Suprapubic skin (tissue), 4 donors: ENCODE measurements at regions not wholly inside any gene's neighbourhood (a gene's known extent, or its start where the extent isn't known, plus 50 kb on each side); places are given as distances from the start of the nearest gene placed in this dataset.

Source experiments
- DNase-seq, 2 donors: peaks; one replicate each; pipeline ENCODE4 v3.0.0-alpha.2; 2019; ENCODE audit warnings: low spot score in 2 of 2
- H3K27ac ChIP-seq: fragments of 200-600 bp; sonication (generic); one replicate; pipeline ENCODE4 v1.5.1; 2019
- H3K27me3 ChIP-seq: fragments of 200-600 bp; sonication (generic); one replicate; pipeline ENCODE4 v1.5.1; 2019
- H3K36me3 ChIP-seq: fragments of 200-600 bp; sonication (generic); one replicate; pipeline ENCODE4 v1.5.1; 2019
- H3K4me1 ChIP-seq: fragments of 200-600 bp; sonication (generic); one replicate; pipeline ENCODE4 v1.5.1; 2019
- H3K4me3 ChIP-seq: fragments of 200-600 bp; sonication (generic); one replicate; pipeline ENCODE4 v1.5.1; 2019; ENCODE audit warnings: mild to moderate bottlenecking
- H3K9me3 ChIP-seq: fragments of 200-600 bp; sonication (generic); one replicate; pipeline ENCODE4 v1.5.1; 2019
- CTCF ChIP-seq, 2 donors: fragments of 200-600 bp in 1 of 2; fragments of 450-650 bp in 1 of 2; sonication (generic) in 1 of 2; IDR thresholded peaks; one replicate each; pipeline ENCODE4 v1.5.1; 2016 to 2019; ENCODE audit warnings: antibody characterized with exemption in 2 of 2, mild to moderate bottlenecking in 1 of 2, moderate library complexity in 1 of 2
- EP300 ChIP-seq: sonication (generic); formaldehyde crosslinking; IDR thresholded peaks from one replicate; pipeline ENCODE4 v1.6.1; 2017; ENCODE audit warnings: antibody characterized with exemption
- POLR2A ChIP-seq, 2 donors: fragments of 450-650 bp; IDR thresholded peaks; one replicate each; pipeline ENCODE4 v1.6.1; 2017; ENCODE audit warnings: antibody characterized with exemption in 2 of 2, mild to moderate bottlenecking in 2 of 2, moderate library complexity in 2 of 2
- POLR2AphosphoS5 ChIP-seq, 3 donors: sonication (generic); formaldehyde crosslinking; IDR thresholded peaks; one replicate each; pipeline ENCODE4 v1.6.1; 2017; ENCODE audit warnings: antibody characterized with exemption in 3 of 3
- WGBS: methylation state at CpG from one replicate; pipeline ENCODE4 v1.1.5; 2018; 5-methylcytosine and 5-hydroxymethylcytosine counted together

DNA sequence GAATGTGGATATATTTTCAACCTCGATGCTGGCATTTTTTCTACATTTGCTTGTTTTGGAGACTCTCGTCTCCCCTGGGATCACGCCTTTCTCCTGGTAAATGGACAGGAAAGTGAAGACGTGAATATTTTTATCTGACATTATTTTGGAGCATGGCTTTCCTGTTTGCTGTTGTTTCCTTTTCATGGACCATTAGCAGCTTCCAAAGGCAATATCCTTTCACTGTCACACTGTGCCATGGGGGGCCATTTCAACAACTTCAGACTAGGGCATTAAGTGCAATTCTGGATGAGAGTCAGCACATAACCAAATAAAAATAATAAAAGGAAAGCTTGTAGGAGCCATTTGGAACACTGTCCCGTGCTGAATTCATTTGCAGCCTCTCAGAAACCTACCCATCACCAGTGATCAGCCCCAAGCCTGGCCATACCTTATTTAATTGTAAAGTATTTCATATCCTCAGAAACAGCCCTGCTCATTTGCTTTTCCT is 75.9 kb upstream of the NEUROD6 start:
- H3K27me3 ChIP-seq: no peaks in the 10 kb centered on the region
- H3K9me3 ChIP-seq: no peaks in the 10 kb centered on the region
- DNase-seq: no peak
- H3K36me3 ChIP-seq: no peaks in the 10 kb centered on the region
- TF ChIP-seq CTCF (IDR thresholded peaks at IDR 0.05) (no peak), POLR2A (IDR thresholded peaks at IDR 0.05) (no peak), EP300 (no peak), POLR2AphosphoS5 (IDR thresholded peaks at IDR 0.05) (no peak)
- H3K27ac ChIP-seq: no peak overlapping the region
- H3K4me3 ChIP-seq: no peak overlapping the region
- 77% methylated on average over 5 of the region's 5 CpGs for WGBS
- H3K4me1 ChIP-seq: no peaks in the 10 kb centered on the region

DNA sequence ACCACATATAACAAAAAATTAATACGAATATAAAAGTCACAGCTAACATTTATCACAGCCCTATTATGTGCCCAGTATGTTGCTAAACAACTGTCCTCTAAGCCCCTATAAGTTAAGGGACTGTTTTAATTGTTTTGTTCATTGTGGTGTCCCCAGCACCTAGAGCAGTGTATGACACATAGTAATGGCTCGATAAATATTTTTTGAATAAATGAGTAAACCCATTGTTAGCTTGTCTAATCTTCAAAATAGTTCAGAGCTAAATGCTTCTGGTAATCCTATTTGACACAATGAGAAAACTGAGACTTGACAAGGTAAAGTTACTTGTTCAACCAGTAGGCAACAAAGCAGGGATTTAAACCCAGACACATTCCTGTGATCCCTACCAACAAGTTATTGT is 78.4 kb upstream of the NEUROD6 start:
- Histone ChIP-seq H3K9me3 (no peaks in the 10 kb centered on the region), H3K4me3 (no peak overlapping the region), H3K4me1 (no peaks in the 10 kb centered on the region), H3K27me3 (no peaks in the 10 kb centered on the region), H3K36me3 (no peaks in the 10 kb centered on the region), H3K27ac (no peak overlapping the region)
- TF ChIP-seq POLR2A (IDR thresholded peaks at IDR 0.05) (no peak), EP300 (no peak), CTCF (IDR thresholded peaks at IDR 0.05) (no peak), POLR2AphosphoS5 (IDR thresholded peaks at IDR 0.05) (no peak)
- DNase-seq: no peak
- 80% methylated on average over 2 of the region's 2 CpGs for WGBS

DNA sequence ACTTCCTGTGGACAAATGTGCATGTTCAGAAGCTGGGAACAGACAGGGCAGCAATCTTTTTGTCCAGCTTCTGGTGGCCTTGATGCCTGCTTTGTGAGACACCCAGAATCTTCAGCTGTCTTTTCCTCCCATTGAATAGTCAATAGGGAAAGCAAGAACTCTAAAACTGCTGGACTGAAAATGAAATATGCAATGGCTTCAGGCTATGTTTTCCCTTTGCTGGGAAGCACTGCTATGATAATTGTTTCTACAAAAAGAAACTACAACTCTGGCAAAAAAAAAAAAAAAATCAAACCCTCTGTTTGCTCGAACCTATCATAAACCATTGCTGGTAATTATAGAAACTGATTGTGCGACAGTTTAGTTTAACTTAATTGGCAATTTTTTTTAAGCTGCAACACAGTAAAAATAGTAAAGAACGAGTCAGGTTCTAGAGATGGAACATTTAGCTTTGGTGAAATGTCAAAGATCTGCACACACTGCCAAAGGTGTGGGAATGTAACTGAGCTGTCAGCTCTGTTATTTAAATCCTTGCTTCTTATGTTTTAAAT is 79.1 kb upstream of the NEUROD6 start:
- Histone ChIP-seq H3K27ac (no peak overlapping the region), H3K27me3 (no peaks in the 10 kb centered on the region), H3K4me1 (no peaks in the 10 kb centered on the region), H3K36me3 (no peaks in the 10 kb centered on the region), H3K9me3 (no peaks in the 10 kb centered on the region), H3K4me3 (no peak overlapping the region)
- 45% methylated on average over 3 of the region's 3 CpGs for WGBS
- DNase-seq: no peak
- TF ChIP-seq POLR2A (IDR thresholded peaks at IDR 0.05) (no peak), POLR2AphosphoS5 (IDR thresholded peaks at IDR 0.05) (no peak), CTCF (IDR thresholded peaks at IDR 0.05) (no peak), EP300 (no peak)

GRCh38 chr7:31420948-31421347 is 80.4 kb upstream of the NEUROD6 start:
- WGBS: 64% methylated on average over 1 of the region's 1 CpG
- H3K9me3 ChIP-seq: no peaks in the 10 kb centered on the region
- no peaks in the 10 kb centered on the region for H3K27me3 ChIP-seq
- H3K27ac ChIP-seq: no peak overlapping the region
- H3K4me3 ChIP-seq: no peak overlapping the region
- no peak for DNase-seq
- H3K36me3 ChIP-seq: no peaks in the 10 kb centered on the region
- no peak for TF ChIP-seq EP300
- no peak for TF ChIP-seq POLR2AphosphoS5 (IDR thresholded peaks at IDR 0.05)
- no peak for TF ChIP-seq POLR2A (IDR thresholded peaks at IDR 0.05)
- no peak for TF ChIP-seq CTCF (IDR thresholded peaks at IDR 0.05)
- H3K4me1 ChIP-seq: no peaks in the 10 kb centered on the region

DNA sequence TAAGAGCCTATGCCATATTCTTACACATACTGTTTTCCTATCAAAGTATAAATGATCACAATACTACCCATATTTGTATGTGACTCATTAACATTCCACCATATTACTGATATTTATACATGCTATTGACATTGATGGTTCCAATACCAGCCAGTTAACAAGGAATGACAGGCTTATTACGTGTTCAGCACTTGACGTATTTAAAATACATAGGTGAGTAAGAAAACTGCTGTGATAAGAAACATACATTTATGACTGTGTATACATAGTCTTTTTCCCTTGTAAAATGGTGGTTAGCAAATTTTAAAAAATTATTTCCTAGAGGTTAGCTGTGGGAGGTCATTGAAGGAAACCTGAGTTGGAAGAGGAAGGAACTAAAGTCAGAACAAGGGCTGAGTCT is 81.1 kb upstream of the NEUROD6 start:
- Histone ChIP-seq H3K27ac (no peak overlapping the region), H3K9me3 (no peaks in the 10 kb centered on the region), H3K4me3 (no peak overlapping the region), H3K36me3 (no peaks in the 10 kb centered on the region), H3K27me3 (no peaks in the 10 kb centered on the region), H3K4me1 (no peaks in the 10 kb centered on the region)
- DNase-seq: no peak
- WGBS: 96% methylated on average over 2 of the region's 2 CpGs
- TF ChIP-seq POLR2A (IDR thresholded peaks at IDR 0.05): no peak
- TF ChIP-seq CTCF (IDR thresholded peaks at IDR 0.05): no peak
- no peak for TF ChIP-seq EP300
- TF ChIP-seq POLR2AphosphoS5 (IDR thresholded peaks at IDR 0.05): no peak
